Activated T-helper 1 cell treated with anti-CD3 and anti-CD28 coated beads, Interleukin-12 subunit alpha, Interleukin-12 subunit beta, Interleukin-2, Interleukin-4 antibody, amounts not matched to agents 30 ng/mL and 10 ng/mL and 1 ng/mL, durations not matched to agents 14 hours and 24 hours and 36 hours (primary cell): ENCODE measurements at regions not wholly inside any gene's neighbourhood (a gene's known extent, or its start where the extent isn't known, plus 50 kb on each side); places are given as distances from the start of the nearest gene placed in this dataset.

Experiments
- DNase-seq: peaks from one replicate; pipeline ENCODE4 v3.0.0; 2021; ENCODE audit warnings: low spot score
- H3K27ac Mint-ChIP-seq: one replicate; pipeline ENCODE4 v1.8.0; 2021; ENCODE audit warnings: mild to moderate bottlenecking, mixed read lengths
- H3K27me3 Mint-ChIP-seq: one replicate; pipeline ENCODE4 v1.8.0; 2022; ENCODE audit warnings: mild to moderate bottlenecking, moderate library complexity, mixed read lengths; ENCODE audit not compliant: insufficient read depth
- H3K36me3 Mint-ChIP-seq: one replicate; pipeline ENCODE4 v1.8.0; 2021; ENCODE audit warnings: low read depth, mixed read lengths
- H3K4me1 Mint-ChIP-seq: one replicate; pipeline ENCODE4 v1.8.0; 2021; ENCODE audit warnings: low read depth, mixed read lengths
- H3K4me3 Mint-ChIP-seq: one replicate; pipeline ENCODE4 v1.8.0; 2021; ENCODE audit warnings: mild to moderate bottlenecking, moderate library complexity, mixed read lengths
- H3K9me3 Mint-ChIP-seq: one replicate; pipeline ENCODE4 v1.8.0; 2021; ENCODE audit warnings: mixed read lengths
- intact Hi-C: fragments of 100-400 bp; cut with micrococcal nuclease; formaldehyde crosslinking; loops from one replicate; pipeline ENCODE4 v1.15.1; 2024

DNA sequence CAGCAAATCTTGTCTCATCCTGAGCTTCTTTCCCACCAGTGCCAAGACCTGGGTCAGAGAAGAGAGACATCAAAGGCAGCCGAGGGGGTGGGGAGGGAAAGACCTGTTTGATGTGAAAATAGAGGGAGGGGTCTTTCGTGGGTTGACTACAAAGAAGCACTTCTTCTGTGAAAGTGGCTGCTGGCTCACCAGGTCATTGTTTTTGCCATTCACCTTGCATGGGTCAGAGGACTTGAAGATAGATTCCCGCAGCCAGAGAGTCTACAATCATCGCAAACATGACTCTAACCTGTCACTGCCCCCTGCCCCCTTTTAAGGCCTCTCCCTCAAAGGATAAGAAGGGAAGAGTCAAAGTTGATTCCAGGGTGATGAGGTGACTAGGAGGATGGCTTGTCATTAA, 166.1 kb upstream of the BMPER start:
- Mint-ChIP-seq H3K27ac (no peak overlapping the region), H3K27me3 (no peaks in the 10 kb centered on the region), H3K36me3 (no peaks in the 10 kb centered on the region), H3K4me3 (no peak overlapping the region), H3K9me3 (no peaks in the 10 kb centered on the region), H3K4me1 (no peaks in the 10 kb centered on the region)
- DNase-seq, result no peak
- intact Hi-C loops, result no loop called here

GRCh38 chr7:33742521-33742920, 162.8 kb upstream of the BMPER start:
- DNase-seq, result no peak
- Mint-ChIP-seq H3K4me3 (no peak overlapping the region), H3K9me3 (no peaks in the 10 kb centered on the region), H3K27me3 (no peaks in the 10 kb centered on the region), H3K36me3 (no peaks in the 10 kb centered on the region), H3K4me1 (no peaks in the 10 kb centered on the region), H3K27ac (no peak overlapping the region)
- intact Hi-C loops, result loop anchor here (10.0 kb wide), 1 partner anchor 498 kb away; no protein-coding TSS in a partner anchor

- Mint-ChIP-seq H3K27ac (no peak overlapping the region), H3K4me1 (no peaks in the 10 kb centered on the region), H3K36me3 (no peaks in the 10 kb centered on the region), H3K4me3 (no peak overlapping the region), H3K9me3 (no peaks in the 10 kb centered on the region), H3K27me3 (no peaks in the 10 kb centered on the region)
- no peak for DNase-seq
- intact Hi-C loops, result loop anchor here (10.0 kb wide), 1 partner anchor 498 kb away; no protein-coding TSS in a partner anchor
Measured at GRCh38 chr7:33742999-33743587, 162.2 kb upstream of the BMPER start.

- Mint-ChIP-seq H3K4me1 (no peaks in the 10 kb centered on the region), H3K27ac (no peak overlapping the region), H3K27me3 (no peaks in the 10 kb centered on the region), H3K9me3 (no peaks in the 10 kb centered on the region), H3K4me3 (no peak overlapping the region), H3K36me3 (no peaks in the 10 kb centered on the region)
- intact Hi-C loops, result loop anchor here (10.0 kb wide), 1 partner anchor 499 kb away; no protein-coding TSS in a partner anchor
- DNase-seq, result no peak
Measured at GRCh38 chr7:33743594-33743993, 161.7 kb upstream of the BMPER start.

GRCh38 chr7:33744293-33745075, 160.9 kb upstream of the BMPER start:
- Mint-ChIP-seq H3K9me3 (no peaks in the 10 kb centered on the region), H3K27me3 (no peaks in the 10 kb centered on the region), H3K4me1 (no peaks in the 10 kb centered on the region), H3K4me3 (no peak overlapping the region), H3K36me3 (no peaks in the 10 kb centered on the region), H3K27ac (no peak overlapping the region)
- intact Hi-C loops, result loop anchor here (1.0 to 10.0 kb wide), 2 partner anchors 500 to 559 kb away; no protein-coding TSS in a partner anchor
- DNase-seq, result no peak

GRCh38 chr7:33745934-33746333, 159.4 kb upstream of the BMPER start:
- intact Hi-C loops, result loop anchor here (10.0 kb wide), 1 partner anchor 501 kb away; no protein-coding TSS in a partner anchor
- H3K27me3 Mint-ChIP-seq, result no peaks in the 10 kb centered on the region
- H3K9me3 Mint-ChIP-seq, result no peaks in the 10 kb centered on the region
- no peaks in the 10 kb centered on the region for H3K4me1 Mint-ChIP-seq
- H3K27ac Mint-ChIP-seq, result no peak overlapping the region
- no peak for DNase-seq
- no peak overlapping the region for H3K4me3 Mint-ChIP-seq
- no peaks in the 10 kb centered on the region for H3K36me3 Mint-ChIP-seq

- DNase-seq, result no peak
- Mint-ChIP-seq H3K36me3 (no peaks in the 10 kb centered on the region), H3K9me3 (no peaks in the 10 kb centered on the region), H3K4me1 (no peaks in the 10 kb centered on the region), H3K27me3 (no peaks in the 10 kb centered on the region), H3K4me3 (no peak overlapping the region), H3K27ac (no peak overlapping the region)
- intact Hi-C loops, result loop anchor here (10.0 kb wide), 1 partner anchor 504 kb away; no protein-coding TSS in a partner anchor
Measured at GRCh38 chr7:33748793-33749192, 156.5 kb upstream of the BMPER start.

- H3K9me3 Mint-ChIP-seq, result no peaks in the 10 kb centered on the region
- intact Hi-C loops, result loop anchor here (10.0 kb wide), 1 partner anchor 985 kb away; no protein-coding TSS in a partner anchor
- H3K27me3 Mint-ChIP-seq, result no peaks in the 10 kb centered on the region
- H3K4me3 Mint-ChIP-seq, result no peak overlapping the region
- H3K27ac Mint-ChIP-seq, result no peak overlapping the region
- DNase-seq, result no peak
- no peaks in the 10 kb centered on the region for H3K4me1 Mint-ChIP-seq
- H3K36me3 Mint-ChIP-seq, result no peaks in the 10 kb centered on the region
Measured at GRCh38 chr7:33750177-33750576, 155.2 kb upstream of the BMPER start.

DNA sequence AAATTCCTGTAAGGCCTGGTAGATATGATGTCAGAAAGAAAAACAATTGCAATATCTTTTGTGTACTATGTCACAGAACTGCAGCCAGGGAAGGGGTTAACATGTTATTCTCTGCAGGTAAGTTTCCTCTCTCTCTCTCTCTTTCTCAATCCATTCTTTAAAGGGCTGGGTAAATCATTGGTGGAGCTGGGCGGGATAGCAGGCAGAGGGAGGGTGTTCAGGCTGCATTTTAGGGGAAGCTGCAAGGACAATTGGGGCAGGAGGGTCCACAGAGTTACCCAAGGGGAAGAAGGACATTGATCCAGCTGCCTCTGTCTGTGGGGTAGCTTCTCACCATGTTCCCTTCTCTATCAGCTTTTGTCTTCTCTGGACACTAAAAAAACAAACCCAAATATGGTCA, 153.9 kb upstream of the BMPER start:
- no peak overlapping the region for H3K27ac Mint-ChIP-seq
- no peaks in the 10 kb centered on the region for H3K36me3 Mint-ChIP-seq
- H3K9me3 Mint-ChIP-seq, result no peaks in the 10 kb centered on the region
- H3K27me3 Mint-ChIP-seq, result no peaks in the 10 kb centered on the region
- H3K4me3 Mint-ChIP-seq, result no peak overlapping the region
- no peak for DNase-seq
- H3K4me1 Mint-ChIP-seq, result no peaks in the 10 kb centered on the region
- intact Hi-C loops, result loop anchor here (10.0 kb wide), 1 partner anchor 987 kb away; no protein-coding TSS in a partner anchor

- Mint-ChIP-seq H3K36me3 (no peaks in the 10 kb centered on the region), H3K4me3 (no peak overlapping the region), H3K4me1 (no peaks in the 10 kb centered on the region), H3K9me3 (no peaks in the 10 kb centered on the region), H3K27me3 (no peaks in the 10 kb centered on the region), H3K27ac (no peak overlapping the region)
- DNase-seq, result no peak
- intact Hi-C loops, result loop anchor here (10.0 kb wide), 1 partner anchor 989 kb away; no protein-coding TSS in a partner anchor
Measured at GRCh38 chr7:33753881-33754525, 151.3 kb upstream of the BMPER start.

DNA sequence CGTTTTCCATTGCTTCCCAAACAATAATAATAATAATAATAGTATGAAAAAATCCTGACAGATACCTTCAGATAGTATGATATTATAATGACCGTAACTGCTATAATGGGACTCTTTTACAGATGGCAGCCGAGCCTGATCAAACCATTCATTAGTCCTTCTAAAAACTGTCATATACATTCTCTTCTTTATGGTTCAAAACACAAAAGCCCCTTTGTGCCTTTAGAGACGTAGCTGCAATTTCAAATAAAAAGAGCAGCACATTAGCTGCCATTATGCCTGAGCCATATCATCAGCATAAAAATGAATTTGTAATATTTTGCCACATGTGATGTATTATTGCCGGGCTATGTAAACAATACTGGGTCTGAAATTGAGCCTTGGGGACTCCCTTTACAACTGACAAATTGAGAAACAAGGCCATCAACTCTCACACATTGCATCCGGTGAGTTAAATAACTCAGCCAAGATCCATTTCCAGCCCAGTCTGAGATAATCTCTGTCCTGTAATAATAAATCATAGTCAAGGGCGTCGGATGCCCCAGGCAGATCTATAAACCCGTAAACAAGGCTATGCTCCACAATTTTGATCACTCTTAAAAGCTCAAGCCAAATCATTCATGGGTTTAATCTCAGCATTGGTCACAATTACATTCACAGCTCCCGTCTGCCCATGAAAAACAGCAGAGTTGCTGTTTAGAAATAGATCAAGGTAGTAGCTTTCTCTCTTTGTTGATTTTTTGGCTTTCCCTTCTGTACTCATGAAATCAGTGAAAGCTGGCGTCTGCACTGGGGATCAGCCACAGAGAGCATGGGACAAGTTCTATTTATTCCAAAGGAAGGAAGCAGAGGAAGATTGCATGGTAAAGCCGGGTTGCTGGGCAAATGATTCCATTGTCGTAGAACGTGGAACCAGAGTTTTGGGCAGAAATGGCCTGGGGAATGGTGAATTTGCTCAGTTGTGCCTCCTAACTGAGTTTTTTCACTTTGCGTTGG, 150.1 kb upstream of the BMPER start:
- no peak for DNase-seq
- Mint-ChIP-seq H3K36me3 (no peaks in the 10 kb centered on the region), H3K27ac (no peak overlapping the region), H3K9me3 (no peaks in the 10 kb centered on the region), H3K27me3 (no peaks in the 10 kb centered on the region), H3K4me1 (no peaks in the 10 kb centered on the region), H3K4me3 (no peak overlapping the region)
- intact Hi-C loops, result loop anchor here (5.0 to 10.0 kb wide), 2 partner anchors 142 to 990 kb away; no protein-coding TSS in a partner anchor

GRCh38 chr7:33757050-33757449, 148.3 kb upstream of the BMPER start:
- no peaks in the 10 kb centered on the region for H3K27me3 Mint-ChIP-seq
- no peaks in the 10 kb centered on the region for H3K36me3 Mint-ChIP-seq
- intact Hi-C loops, result loop anchor here (5.0 to 10.0 kb wide), 2 partner anchors 140 to 992 kb away; no protein-coding TSS in a partner anchor
- H3K4me1 Mint-ChIP-seq, result no peaks in the 10 kb centered on the region
- no peaks in the 10 kb centered on the region for H3K9me3 Mint-ChIP-seq
- no peak overlapping the region for H3K4me3 Mint-ChIP-seq
- no peak overlapping the region for H3K27ac Mint-ChIP-seq
- no peak for DNase-seq
